Immature natural killer cell (primary cell): ENCODE measurements at regions not wholly inside any gene's neighbourhood (a gene's known extent, or its start where the extent isn't known, plus 50 kb on each side); places are given as distances from the start of the nearest gene placed in this dataset.

ENCODE experiments used
- DNase-seq, 3 donors: peaks; one replicate each; pipeline ENCODE4 v3.0.0; 2022; ENCODE audit warnings: mixed read lengths in 1 of 3
- H3K27ac Mint-ChIP-seq, 6 donors: one replicate each; pipeline ENCODE4 v1.8.0; 2020; ENCODE audit warnings: mixed read lengths in 6 of 6, mild to moderate bottlenecking in 5 of 6, inconsistent platforms in 4 of 6, moderate library complexity in 3 of 6
- H3K27me3 Mint-ChIP-seq, 3 donors: one replicate each; pipeline ENCODE4 v1.8.0; 2020 to 2021; ENCODE audit warnings: low read depth in 3 of 3, mild to moderate bottlenecking in 3 of 3, mixed read lengths in 3 of 3, moderate library complexity in 3 of 3, inconsistent platforms in 1 of 3
- H3K36me3 Mint-ChIP-seq, 3 donors: one replicate each; pipeline ENCODE4 v1.8.0; 2020; ENCODE audit warnings: mixed read lengths in 3 of 3, inconsistent platforms in 2 of 3, mild to moderate bottlenecking in 2 of 3
- H3K4me1 Mint-ChIP-seq, 2 donors: one replicate each; pipeline ENCODE4 v1.8.0; 2020; ENCODE audit warnings: inconsistent platforms in 2 of 2, mild to moderate bottlenecking in 2 of 2, mixed read lengths in 2 of 2, moderate library complexity in 1 of 2
- H3K4me3 Mint-ChIP-seq, 5 donors: one replicate each; pipeline ENCODE4 v1.8.0; 2020; ENCODE audit warnings: mild to moderate bottlenecking in 5 of 5, mixed read lengths in 5 of 5, inconsistent platforms in 3 of 5, moderate library complexity in 3 of 5
- H3K9me3 Mint-ChIP-seq, 6 donors: one replicate each; pipeline ENCODE4 v1.8.0; 2020; ENCODE audit warnings: mild to moderate bottlenecking in 6 of 6, mixed read lengths in 6 of 6, inconsistent platforms in 4 of 6, moderate library complexity in 3 of 6

GRCh38 chr22:47676685-47677084 lies 914.2 kb downstream of the TBC1D22A start:
- Mint-ChIP-seq H3K27ac (no peak overlapping the region), H3K9me3 (no peaks in the 10 kb centered on the region), H3K4me1 (no peaks in the 10 kb centered on the region), H3K27me3 (peaks cover 0 to 2% (median 0%) of the 10 kb centered on the region in 3 donors), H3K36me3 (no peaks in the 10 kb centered on the region), H3K4me3 (no peak overlapping the region)
- DNase-seq: no peak

GRCh38 chr22:47674600-47674999 lies 912.1 kb downstream of the TBC1D22A start:
- DNase-seq: no peak
- H3K36me3 Mint-ChIP-seq: no peaks in the 10 kb centered on the region
- no peak overlapping the region for H3K4me3 Mint-ChIP-seq
- H3K27me3 Mint-ChIP-seq: peaks cover under 1 to 4% (median 4%) of the 10 kb centered on the region in 3 donors
- no peaks in the 10 kb centered on the region for H3K4me1 Mint-ChIP-seq
- peaks cover 0 to under 1% (median 0%) of the 10 kb centered on the region in 6 donors for H3K9me3 Mint-ChIP-seq
- no peak overlapping the region for H3K27ac Mint-ChIP-seq

GRCh38 chr22:47673557-47673956 lies 911.1 kb downstream of the TBC1D22A start:
- Mint-ChIP-seq H3K27ac (no peak overlapping the region), H3K27me3 (peaks cover 2 to 5% (median 4%) of the 10 kb centered on the region in 3 donors), H3K4me3 (no peak overlapping the region), H3K9me3 (peaks cover 0 to 2% (median 0%) of the 10 kb centered on the region in 6 donors), H3K36me3 (no peaks in the 10 kb centered on the region), H3K4me1 (no peaks in the 10 kb centered on the region)
- no peak for DNase-seq

GRCh38 chr22:47672526-47672925 lies 910.1 kb downstream of the TBC1D22A start:
- DNase-seq: no peak
- Mint-ChIP-seq H3K4me1 (no peaks in the 10 kb centered on the region), H3K27ac (no peak overlapping the region), H3K36me3 (no peaks in the 10 kb centered on the region), H3K4me3 (no peak overlapping the region), H3K27me3 (peaks cover 2 to 9% (median 6%) of the 10 kb centered on the region in 3 donors), H3K9me3 (peaks cover 0 to 3% (median 0%) of the 10 kb centered on the region in 6 donors)

- Mint-ChIP-seq H3K9me3 (peaks cover 0 to 3% (median 0%) of the 10 kb centered on the region in 6 donors), H3K4me3 (no peak overlapping the region), H3K27ac (no peak overlapping the region), H3K36me3 (no peaks in the 10 kb centered on the region), H3K27me3 (peaks cover 4 to 15% (median 5%) of the 10 kb centered on the region in 3 donors), H3K4me1 (no peaks in the 10 kb centered on the region)
- no peak for DNase-seq
Measured at GRCh38 chr22:47665151-47665550, 902.7 kb downstream of the TBC1D22A start.

GRCh38 chr22:47663615-47664605 lies 901.5 kb downstream of the TBC1D22A start:
- no peak for DNase-seq
- Mint-ChIP-seq H3K36me3 (no peaks in the 10 kb centered on the region), H3K27ac (no peak overlapping the region), H3K4me1 (no peaks in the 10 kb centered on the region), H3K9me3 (peaks cover 0 to 1% (median 0%) of the 10 kb centered on the region in 6 donors), H3K4me3 (no peak overlapping the region), H3K27me3 (peaks cover 2 to 12% (median 2%) of the 10 kb centered on the region in 3 donors)

- no peak overlapping the region for H3K4me3 Mint-ChIP-seq
- no peak overlapping the region for H3K27ac Mint-ChIP-seq
- DNase-seq: no peak
- no peaks in the 10 kb centered on the region for H3K36me3 Mint-ChIP-seq
- H3K27me3 Mint-ChIP-seq: peaks cover 0 to 5% (median 2%) of the 10 kb centered on the region in 3 donors
- H3K9me3 Mint-ChIP-seq: no peaks in the 10 kb centered on the region
- H3K4me1 Mint-ChIP-seq: no peaks in the 10 kb centered on the region
Measured at GRCh38 chr22:47659467-47660223, 897.2 kb downstream of the TBC1D22A start.

- Mint-ChIP-seq H3K36me3 (no peaks in the 10 kb centered on the region), H3K27me3 (peaks cover 0 to 5% (median 2%) of the 10 kb centered on the region in 3 donors), H3K9me3 (peaks cover 0 to 1% (median 0%) of the 10 kb centered on the region in 6 donors), H3K4me3 (no peak overlapping the region), H3K27ac (no peak overlapping the region), H3K4me1 (no peaks in the 10 kb centered on the region)
- no peak for DNase-seq
Measured at GRCh38 chr22:47658182-47658581, 895.7 kb downstream of the TBC1D22A start.

- Mint-ChIP-seq H3K4me3 (no peak overlapping the region), H3K4me1 (no peaks in the 10 kb centered on the region), H3K36me3 (no peaks in the 10 kb centered on the region), H3K27ac (no peak overlapping the region), H3K27me3 (peaks cover 0 to 5% (median 3%) of the 10 kb centered on the region in 3 donors), H3K9me3 (peaks cover 0 to 1% (median 0%) of the 10 kb centered on the region in 6 donors)
- DNase-seq: no peak
Measured at GRCh38 chr22:47657224-47657623, 894.8 kb downstream of the TBC1D22A start.

- Mint-ChIP-seq H3K9me3 (peaks cover 0 to 1% (median 0%) of the 10 kb centered on the region in 6 donors), H3K27ac (no peak overlapping the region), H3K4me3 (no peak overlapping the region), H3K36me3 (no peaks in the 10 kb centered on the region), H3K27me3 (peaks cover under 1 to 5% (median 3%) of the 10 kb centered on the region in 3 donors), H3K4me1 (no peaks in the 10 kb centered on the region)
- no peak for DNase-seq
Measured at GRCh38 chr22:47656806-47657205, 894.4 kb downstream of the TBC1D22A start.

- no peaks in the 10 kb centered on the region for H3K4me1 Mint-ChIP-seq
- no peak for DNase-seq
- H3K9me3 Mint-ChIP-seq: peaks cover 0 to 1% (median 0%) of the 10 kb centered on the region in 6 donors
- H3K27me3 Mint-ChIP-seq: peaks cover 2 to 5% (median 5%) of the 10 kb centered on the region in 3 donors
- H3K27ac Mint-ChIP-seq: no peak overlapping the region
- no peak overlapping the region for H3K4me3 Mint-ChIP-seq
- no peaks in the 10 kb centered on the region for H3K36me3 Mint-ChIP-seq
Measured at GRCh38 chr22:47655930-47656329, 893.5 kb downstream of the TBC1D22A start.

GRCh38 chr22:47654922-47655491 lies 892.6 kb downstream of the TBC1D22A start:
- H3K4me3 Mint-ChIP-seq: no peak overlapping the region
- peaks cover 2 to 5% (median 3%) of the 10 kb centered on the region in 3 donors for H3K27me3 Mint-ChIP-seq
- H3K36me3 Mint-ChIP-seq: no peaks in the 10 kb centered on the region
- DNase-seq: no peak
- H3K27ac Mint-ChIP-seq: no peak overlapping the region
- H3K4me1 Mint-ChIP-seq: no peaks in the 10 kb centered on the region
- peaks cover 0 to 1% (median 0%) of the 10 kb centered on the region in 6 donors for H3K9me3 Mint-ChIP-seq

- Mint-ChIP-seq H3K9me3 (peaks cover 0 to 1% (median 0%) of the 10 kb centered on the region in 6 donors), H3K27me3 (peaks cover 0 to 5% (median 2%) of the 10 kb centered on the region in 3 donors), H3K4me1 (no peaks in the 10 kb centered on the region), H3K27ac (no peak overlapping the region), H3K4me3 (no peak overlapping the region), H3K36me3 (no peaks in the 10 kb centered on the region)
- DNase-seq: no peak
Measured at GRCh38 chr22:47653921-47654320, 891.5 kb downstream of the TBC1D22A start.
